Right lobe of liver (tissue), 6 donors: ENCODE measurements at regions not wholly inside any gene's neighbourhood (a gene's known extent, or its start where the extent isn't known, plus 50 kb on each side); places are given as distances from the start of the nearest gene placed in this dataset.

ENCODE experiments used
- ATAC-seq, 4 donors: fragments of 200-7000 bp; cut with Tn5 transposase; one replicate each; pipeline ENCODE4 v1.9.1; 2020; ENCODE audit warnings: mild to moderate bottlenecking in 4 of 4, moderate library complexity in 4 of 4
- DNase-seq, 3 donors: peaks; one replicate each; pipeline ENCODE4 v3.0.0-alpha.2; 2020
- H3K27ac ChIP-seq, 3 donors: fragments of 200-600 bp; one replicate each; pipeline ENCODE4 v1.8.0; 2022
- H3K27me3 ChIP-seq, 2 donors: fragments of 200-600 bp; one replicate each; pipeline ENCODE4 v1.8.0; 2022
- H3K36me3 ChIP-seq, 4 donors: fragments of 200-600 bp; sonication (generic) in 1 of 4; one replicate each; pipeline versions ENCODE4 v1.5.1 to v1.8.0; 2017 to 2022; ENCODE audit warnings: control low read depth in 1 of 4
- H3K4me1 ChIP-seq, 4 donors: fragments of 200-600 bp; sonication (generic) in 1 of 4; one replicate each; pipeline versions ENCODE4 v1.5.1 to v1.8.0; 2017 to 2022; ENCODE audit warnings: control low read depth in 1 of 4
- H3K4me3 ChIP-seq, 3 donors: fragments of 200-600 bp; one replicate each; pipeline ENCODE4 v1.8.0; 2022
- H3K9me3 ChIP-seq, 4 donors: fragments of 200-600 bp; sonication (generic) in 1 of 4; one replicate each; pipeline versions ENCODE4 v1.5.1 to v1.8.0; 2017 to 2022; ENCODE audit warnings: control low read depth in 1 of 4
- CTCF ChIP-seq, 4 donors: fragments of 200-600 bp in 3 of 4; fragments of 450-650 bp in 1 of 4; IDR thresholded peaks; one replicate each; pipeline versions ENCODE4 v1.5.1 to v1.8.0; 2016 to 2022; ENCODE audit warnings: antibody characterized with exemption in 4 of 4, mild to moderate bottlenecking in 2 of 4
- POLR2A ChIP-seq: fragments of 450-650 bp; IDR thresholded peaks from one replicate; pipeline ENCODE4 v1.6.1; 2017; ENCODE audit warnings: antibody characterized with exemption, mild to moderate bottlenecking
- WGBS: methylation state at CpG from one replicate; pipeline ENCODE4 v1.1.6; 2018; ENCODE audit warnings: low coverage, low lambda C conversion rate; ENCODE audit not compliant: insufficient coverage; ENCODE audit errors: missing lambda C conversion rate; 5-methylcytosine and 5-hydroxymethylcytosine counted together
- intact Hi-C, 2 donors: fragments of 100-400 bp; cut with DNase I; formaldehyde crosslinking; loops; one replicate each; pipeline versions ENCODE4 v1.11.2 to v1.14.1; 2022
- donor health status: DM: no; HTN: yes; CAD: no.
- donor health status: DM: no; HTN: no; CAD: no.
- donor health status: DM: no; HTN: no; CAD: no.
- donor health status: DM: no; HTN: yes; CAD: no.
- donor health status: DM: no; HTN: yes; CAD: no.

- no peak for ATAC-seq
- H3K36me3 ChIP-seq: no peaks in the 10 kb centered on the region
- H3K4me1 ChIP-seq: no peaks in the 10 kb centered on the region
- no peaks in the 10 kb centered on the region for H3K9me3 ChIP-seq
- intact Hi-C loops: no loop called here
- TF ChIP-seq POLR2A: no peak
- H3K27me3 ChIP-seq: no peaks in the 10 kb centered on the region
- no peak for DNase-seq
- 58% methylated on average over 8 of the region's 8 CpGs for WGBS
- H3K27ac ChIP-seq: no peak overlapping the region
- H3K4me3 ChIP-seq: no peak overlapping the region
Observed at GRCh38 chr14:98298481-98299244, 973.3 kb downstream of the BCL11B start.

DNA sequence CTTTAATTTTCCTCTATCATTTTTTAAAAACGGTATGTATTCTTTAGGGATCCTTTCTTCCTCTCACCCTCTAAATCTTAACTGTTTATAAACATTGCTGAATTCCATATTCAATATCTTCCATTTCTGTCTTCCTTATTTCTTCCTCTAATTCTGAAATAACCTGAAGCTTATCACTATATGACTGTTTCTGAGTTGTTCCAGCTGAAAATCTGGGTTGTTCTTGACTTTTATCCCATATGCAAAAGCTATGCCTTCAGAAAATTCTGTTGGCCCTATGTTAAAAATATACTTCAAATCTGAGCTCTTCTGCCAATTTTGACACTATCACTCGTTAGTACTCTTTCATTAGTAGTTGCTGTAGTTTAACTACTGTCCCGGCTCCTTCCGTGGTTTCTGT lies 970.3 kb downstream of the BCL11B start:
- ATAC-seq: no peak
- Histone ChIP-seq H3K4me3 (no peak overlapping the region), H3K27me3 (no peaks in the 10 kb centered on the region), H3K27ac (no peak overlapping the region), H3K36me3 (no peaks in the 10 kb centered on the region), H3K9me3 (no peaks in the 10 kb centered on the region), H3K4me1 (no peaks in the 10 kb centered on the region)
- no peak for TF ChIP-seq POLR2A
- no peak for TF ChIP-seq CTCF (IDR thresholded peaks at IDR 0.05)
- intact Hi-C loops: no loop called here
- DNase-seq: no peak
- 51% methylated on average over 4 of the region's 4 CpGs for WGBS

DNA sequence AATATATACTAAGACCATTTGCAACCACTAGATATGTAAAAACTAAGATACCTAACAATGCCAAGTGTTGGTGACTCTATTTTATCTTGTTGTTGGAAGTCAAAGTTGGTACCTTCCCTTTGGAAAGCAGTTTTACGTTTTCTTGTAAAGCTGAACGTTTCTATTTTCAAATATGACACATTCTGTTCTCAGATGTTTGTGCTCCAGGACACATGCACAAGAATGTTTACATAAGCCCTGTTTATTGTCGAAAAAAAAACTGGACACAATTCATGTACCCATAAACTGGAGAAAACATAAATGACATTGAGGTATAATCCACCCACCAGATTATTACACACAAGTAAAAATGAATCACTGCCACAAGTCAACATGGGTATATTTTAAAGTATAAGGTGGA lies 967.4 kb downstream of the BCL11B start:
- intact Hi-C loops: no loop called here
- 36% methylated on average over 3 of the region's 3 CpGs for WGBS
- no peak for ATAC-seq
- no peak overlapping the region for H3K27ac ChIP-seq
- no peaks in the 10 kb centered on the region for H3K36me3 ChIP-seq
- no peaks in the 10 kb centered on the region for H3K27me3 ChIP-seq
- H3K4me3 ChIP-seq: no peak overlapping the region
- DNase-seq: no peak
- no peaks in the 10 kb centered on the region for H3K4me1 ChIP-seq
- TF ChIP-seq CTCF (IDR thresholded peaks at IDR 0.05) (no peak), POLR2A (no peak)
- H3K9me3 ChIP-seq: no peaks in the 10 kb centered on the region

DNA sequence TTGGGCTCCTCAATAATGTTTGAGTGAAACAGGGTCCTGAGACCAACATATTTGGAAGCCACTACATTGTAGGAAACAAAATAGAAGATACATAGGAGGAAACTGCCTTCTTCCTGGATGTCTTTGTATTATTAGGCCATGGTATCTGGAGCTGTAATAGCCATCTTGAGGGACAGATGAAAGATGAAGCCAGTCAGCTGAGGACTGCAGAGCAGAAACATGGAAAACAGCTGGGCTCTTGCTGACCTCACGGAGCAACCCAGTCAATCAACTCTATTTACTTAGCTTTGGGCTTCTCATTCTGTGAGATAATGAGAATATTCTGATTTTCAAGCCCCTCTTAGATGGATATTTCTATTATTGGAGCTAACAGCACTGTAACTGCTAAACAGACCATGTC lies 962.4 kb downstream of the BCL11B start:
- ATAC-seq (no peak), DNase-seq (no peak)
- WGBS: 17% methylated on average over 1 of the region's 1 CpG
- intact Hi-C loops: no loop called here
- TF ChIP-seq CTCF (IDR thresholded peaks at IDR 0.05) (no peak), POLR2A (no peak)
- H3K27me3 ChIP-seq: no peaks in the 10 kb centered on the region
- no peaks in the 10 kb centered on the region for H3K9me3 ChIP-seq
- no peak overlapping the region for H3K27ac ChIP-seq
- H3K4me3 ChIP-seq: no peak overlapping the region
- no peaks in the 10 kb centered on the region for H3K4me1 ChIP-seq
- no peaks in the 10 kb centered on the region for H3K36me3 ChIP-seq

DNA sequence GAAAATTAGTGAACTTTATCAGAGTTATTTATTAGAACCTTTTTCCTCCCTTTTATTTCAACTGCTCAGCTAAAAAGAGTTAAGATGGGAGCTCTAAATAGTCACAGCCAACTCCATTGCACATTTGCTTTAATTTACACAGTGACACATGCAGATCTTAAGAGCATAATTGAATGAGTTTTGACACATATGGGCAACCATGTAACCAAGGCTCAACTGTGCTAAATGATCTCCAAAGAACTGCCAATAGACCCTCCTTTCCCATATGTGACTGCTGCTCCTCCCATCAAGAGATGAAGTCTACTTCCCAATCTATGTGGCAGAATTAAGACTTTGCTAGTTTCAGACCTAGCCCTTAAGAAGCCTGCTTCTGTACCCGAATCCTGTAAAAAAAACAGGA lies 960.0 kb downstream of the BCL11B start:
- WGBS: 33% methylated on average over 1 of the region's 1 CpG
- H3K4me3 ChIP-seq: no peak overlapping the region
- TF ChIP-seq POLR2A (no peak), CTCF (IDR thresholded peaks at IDR 0.05) (no peak)
- H3K9me3 ChIP-seq: no peaks in the 10 kb centered on the region
- no peak overlapping the region for H3K27ac ChIP-seq
- intact Hi-C loops: no loop called here
- H3K36me3 ChIP-seq: no peaks in the 10 kb centered on the region
- ATAC-seq (no peak), DNase-seq (no peak)
- H3K4me1 ChIP-seq: no peaks in the 10 kb centered on the region
- no peaks in the 10 kb centered on the region for H3K27me3 ChIP-seq
